A673 (cell line): ENCODE measurements at regions not wholly inside any gene's neighbourhood (a gene's known extent, or its start where the extent isn't known, plus 50 kb on each side); places are given as distances from the start of the nearest gene placed in this dataset.

Experiments used
- CTCF ChIP-seq: fragments of 300-800, 200-600 bp; sonication (generic); conservative IDR thresholded peaks from 2 replicates; pipeline ENCODE4 v1.5.1; 2017; ENCODE audit warnings: low read depth, mild to moderate bottlenecking, antibody characterized with exemption, low read length, moderate library complexity, mixed read lengths
- EZH2 ChIP-seq: fragments of 200-600 bp; sonication (generic); IDR thresholded peaks from 2 replicates; pipeline ENCODE4 v1.6.1; 2017; ENCODE audit warnings: borderline replicate concordance, low read depth, mild to moderate bottlenecking, mixed read lengths, antibody characterized with exemption, low read length; ENCODE audit not compliant: poor library complexity, severe bottlenecking

DNA sequence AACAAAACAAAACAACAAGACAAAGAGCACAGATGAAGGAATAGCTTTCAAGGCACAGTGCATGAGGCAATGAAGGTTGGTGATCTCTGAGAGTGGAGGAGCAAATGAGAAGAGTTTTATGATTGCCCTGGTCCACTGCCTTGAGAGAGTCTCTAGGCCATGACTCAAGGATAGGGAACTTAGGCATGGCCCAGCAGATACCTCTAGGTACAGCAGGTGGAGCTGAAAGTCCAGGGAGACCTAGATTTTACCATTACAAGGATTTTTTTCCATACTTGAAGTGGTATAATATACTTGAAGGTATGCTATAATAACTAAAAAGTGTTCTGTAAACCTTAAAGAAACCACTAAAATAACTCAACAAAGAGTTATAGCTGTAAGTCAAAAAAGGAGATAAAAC, 239.5 kb upstream of the KLHL29 start:
- no peak for TF ChIP-seq EZH2
- no peak for TF ChIP-seq CTCF
